ENCODE measurements at regions not wholly inside any gene's neighbourhood (a gene's known extent, or its start where the extent isn't known, plus 50 kb on each side); places are given as distances from the start of the nearest gene placed in this dataset.
A peak's percentile ranks its signal among the peaks of the same experiment; 100 is the strongest.

GRCh38 chr1:54497338-54497737 is 50.7 kb upstream of the ACOT11 start:
- no peak for DNase-seq (ENCODE audit: low spot score)
- in situ Hi-C loops (cut with HindIII; ENCODE audit: low sequenced_read_pairs), result no loop called here

- in situ Hi-C loops (cut with HindIII; ENCODE audit: low sequenced_read_pairs), result no loop called here
- DNase-seq (ENCODE audit: low spot score), result no peak
Observed at GRCh38 chr1:54495954-54496353, 52.1 kb upstream of the ACOT11 start.

GRCh38 chr1:54493608-54494007 is 54.4 kb upstream of the ACOT11 start:
- no peak for DNase-seq (ENCODE audit: low spot score)
- in situ Hi-C loops (cut with HindIII; ENCODE audit: low sequenced_read_pairs), result no loop called here

GRCh38 chr1:54490361-54491248 is 57.4 kb upstream of the ACOT11 start:
- in situ Hi-C loops (cut with HindIII; ENCODE audit: low sequenced_read_pairs), result no loop called here
- no peak for DNase-seq (ENCODE audit: low spot score)

- in situ Hi-C loops (cut with HindIII; ENCODE audit: low sequenced_read_pairs), result loop anchor here (10.0 kb wide), 1 partner anchor 85 kb away; the partner anchor contains the start of gene SSBP3
- DNase-seq (ENCODE audit: low spot score), result no peak
Observed at GRCh38 chr1:54489627-54490250, 58.3 kb upstream of the ACOT11 start.

- peak; percentile 78 for DNase-seq (ENCODE audit: low spot score)
- in situ Hi-C loops (cut with HindIII; ENCODE audit: low sequenced_read_pairs), result loop anchor here (10.0 kb wide), 1 partner anchor 84 kb away; the partner anchor contains the start of gene SSBP3
Observed at GRCh38 chr1:54488779-54489626, 59.0 kb upstream of the ACOT11 start.

GRCh38 chr1:54488065-54488750 is 59.8 kb upstream of the ACOT11 start:
- peak; percentile 83 for DNase-seq (ENCODE audit: low spot score)
- in situ Hi-C loops (cut with HindIII; ENCODE audit: low sequenced_read_pairs), result loop anchor here (10.0 kb wide), 1 partner anchor 83 kb away; the partner anchor contains the start of gene SSBP3

GRCh38 chr1:54487571-54488050 is 60.4 kb upstream of the ACOT11 start:
- in situ Hi-C loops (cut with HindIII; ENCODE audit: low sequenced_read_pairs), result loop anchor here (10.0 kb wide), 1 partner anchor 83 kb away; the partner anchor contains the start of gene SSBP3
- peak; percentile 82 for DNase-seq (ENCODE audit: low spot score)

GRCh38 chr1:54486907-54487306 is 61.1 kb upstream of the ACOT11 start:
- in situ Hi-C loops (cut with HindIII; ENCODE audit: low sequenced_read_pairs), result loop anchor here (10.0 kb wide), 1 partner anchor 82 kb away; the partner anchor contains the start of gene SSBP3
- DNase-seq (ENCODE audit: low spot score), result peak; percentile 49

- in situ Hi-C loops (cut with HindIII; ENCODE audit: low sequenced_read_pairs), result loop anchor here (10.0 kb wide), 1 partner anchor 81 kb away; the partner anchor contains the start of gene SSBP3
- no peak for DNase-seq (ENCODE audit: low spot score)
Observed at GRCh38 chr1:54485416-54485815, 62.6 kb upstream of the ACOT11 start.

GRCh38 chr1:54483875-54484437 is 64.1 kb upstream of the ACOT11 start:
- DNase-seq (ENCODE audit: low spot score), result peak; percentile 51
- in situ Hi-C loops (cut with HindIII; ENCODE audit: low sequenced_read_pairs), result loop anchor here (10.0 kb wide), 1 partner anchor 79 kb away; the partner anchor contains the start of gene SSBP3

- DNase-seq (ENCODE audit: low spot score), result no peak
Observed at GRCh38 chr1:54481201-54481884, 66.7 kb upstream of the ACOT11 start.

GRCh38 chr1:54480525-54480848 is 67.5 kb upstream of the ACOT11 start:
- in situ Hi-C loops (cut with HindIII; ENCODE audit: low sequenced_read_pairs), result loop anchor here (10.0 kb wide), 1 partner anchor 76 kb away; the partner anchor contains the start of gene SSBP3
- DNase-seq (ENCODE audit: low spot score), result no peak

More at GRCh38 chr1:54481201-54481884, 66.7 kb upstream of the ACOT11 start:
- in situ Hi-C loops (cut with HindIII; ENCODE audit: low sequenced_read_pairs), result loop anchor here (10.0 kb wide), 1 partner anchor 77 kb away; the partner anchor contains the start of gene SSBP3

- DNase-seq (ENCODE audit: low spot score), result peak; percentile 70
- in situ Hi-C loops (cut with HindIII; ENCODE audit: low sequenced_read_pairs), result loop anchor here (10.0 kb wide), 1 partner anchor 75 kb away; the partner anchor contains the start of gene SSBP3
Observed at GRCh38 chr1:54479841-54480524, 68.0 kb upstream of the ACOT11 start.

- no peak for DNase-seq (ENCODE audit: low spot score)
- in situ Hi-C loops (cut with HindIII; ENCODE audit: low sequenced_read_pairs), result no loop called here
Observed at GRCh38 chr1:54479251-54479650, 68.8 kb upstream of the ACOT11 start.

GRCh38 chr1:54477153-54477561 is 70.9 kb upstream of the ACOT11 start:
- in situ Hi-C loops (cut with HindIII; ENCODE audit: low sequenced_read_pairs), result no loop called here
- DNase-seq (ENCODE audit: low spot score), result no peak

- in situ Hi-C loops (cut with HindIII; ENCODE audit: low sequenced_read_pairs), result no loop called here
- no peak for DNase-seq (ENCODE audit: low spot score)
Observed at GRCh38 chr1:54476530-54477109, 70.4 kb upstream of the SSBP3 start.
